Fibroblast of pulmonary artery (primary cell): ENCODE measurements at regions not wholly inside any gene's neighbourhood (a gene's known extent, or its start where the extent isn't known, plus 50 kb on each side); places are given as distances from the start of the nearest gene placed in this dataset.

Experiments
- DNase-seq: peaks from one replicate; pipeline ENCODE4 v3.0.0-alpha.2; 2010; ENCODE audit warnings: low read depth
- H3K4me3 ChIP-seq: replicated peaks from 2 replicates; pipeline ENCODE4 v1.5.1; 2011; ENCODE audit warnings: low read depth, mild to moderate bottlenecking, control low read depth, low read length, moderate library complexity
- TF ChIP-seq, protein P1 (sequence below): IDR thresholded peaks from 2 replicates; pipeline ENCODE4 v1.5.1; 2011; ENCODE audit warnings: mild to moderate bottlenecking, control low read depth, low read length, inconsistent platforms; ENCODE audit errors: missing control alignments

DNA sequence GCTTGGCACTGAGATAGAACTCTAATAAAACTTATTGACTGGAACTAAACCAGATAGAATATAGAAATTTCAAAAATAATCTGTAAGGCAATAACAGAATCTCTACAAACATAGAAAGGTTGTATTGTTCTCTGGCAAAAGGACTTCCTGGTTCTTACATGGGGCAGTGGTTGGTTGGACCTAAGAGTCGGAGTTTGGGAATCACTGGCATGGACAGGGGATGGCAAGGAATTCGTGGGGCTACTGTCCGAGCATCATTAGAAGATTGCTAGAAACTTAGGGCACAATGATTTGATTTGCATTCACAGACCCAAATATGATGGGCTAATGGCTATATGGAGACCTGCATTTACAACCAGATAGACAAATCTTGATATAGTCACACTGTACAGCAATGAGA lies 103.8 kb upstream of the GOT2 start:
- no peak for DNase-seq
- TF ChIP-seq, protein P1, sequence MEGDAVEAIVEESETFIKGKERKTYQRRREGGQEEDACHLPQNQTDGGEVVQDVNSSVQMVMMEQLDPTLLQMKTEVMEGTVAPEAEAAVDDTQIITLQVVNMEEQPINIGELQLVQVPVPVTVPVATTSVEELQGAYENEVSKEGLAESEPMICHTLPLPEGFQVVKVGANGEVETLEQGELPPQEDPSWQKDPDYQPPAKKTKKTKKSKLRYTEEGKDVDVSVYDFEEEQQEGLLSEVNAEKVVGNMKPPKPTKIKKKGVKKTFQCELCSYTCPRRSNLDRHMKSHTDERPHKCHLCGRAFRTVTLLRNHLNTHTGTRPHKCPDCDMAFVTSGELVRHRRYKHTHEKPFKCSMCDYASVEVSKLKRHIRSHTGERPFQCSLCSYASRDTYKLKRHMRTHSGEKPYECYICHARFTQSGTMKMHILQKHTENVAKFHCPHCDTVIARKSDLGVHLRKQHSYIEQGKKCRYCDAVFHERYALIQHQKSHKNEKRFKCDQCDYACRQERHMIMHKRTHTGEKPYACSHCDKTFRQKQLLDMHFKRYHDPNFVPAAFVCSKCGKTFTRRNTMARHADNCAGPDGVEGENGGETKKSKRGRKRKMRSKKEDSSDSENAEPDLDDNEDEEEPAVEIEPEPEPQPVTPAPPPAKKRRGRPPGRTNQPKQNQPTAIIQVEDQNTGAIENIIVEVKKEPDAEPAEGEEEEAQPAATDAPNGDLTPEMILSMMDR, result no peak
- H3K4me3 ChIP-seq, result no peak overlapping the region

GRCh38 chr16:58836427-58836826 lies 102.3 kb upstream of the GOT2 start:
- no peak overlapping the region for H3K4me3 ChIP-seq
- no peak for DNase-seq
- TF ChIP-seq, protein P1, result no peak

DNA sequence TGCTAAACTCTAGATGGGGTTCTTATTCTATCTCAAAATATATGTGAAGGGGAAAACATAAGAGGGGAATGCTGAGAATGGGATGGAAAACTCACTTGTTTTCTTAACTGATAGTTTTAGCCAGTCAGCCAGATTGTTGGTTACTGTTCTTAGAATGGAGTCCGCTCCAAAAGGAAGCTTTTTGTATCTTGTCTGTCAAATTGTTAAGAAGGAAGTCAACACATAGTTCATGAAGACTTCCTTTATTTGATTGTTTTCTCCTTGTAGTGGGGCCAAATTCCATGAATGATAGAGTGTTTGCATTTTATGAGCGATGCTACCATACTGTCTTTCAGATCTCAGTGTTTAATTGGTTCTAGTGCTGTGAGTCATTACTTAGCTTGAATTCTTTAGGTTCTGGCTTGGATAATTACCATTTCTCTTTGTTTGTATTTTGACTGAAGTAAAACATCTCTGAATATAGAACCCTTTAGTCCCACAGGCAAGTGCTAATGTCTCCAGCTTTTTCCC lies 98.3 kb upstream of the GOT2 start:
- no peak for DNase-seq
- H3K4me3 ChIP-seq, result no peak overlapping the region
- TF ChIP-seq, protein P1, result no peak

DNA sequence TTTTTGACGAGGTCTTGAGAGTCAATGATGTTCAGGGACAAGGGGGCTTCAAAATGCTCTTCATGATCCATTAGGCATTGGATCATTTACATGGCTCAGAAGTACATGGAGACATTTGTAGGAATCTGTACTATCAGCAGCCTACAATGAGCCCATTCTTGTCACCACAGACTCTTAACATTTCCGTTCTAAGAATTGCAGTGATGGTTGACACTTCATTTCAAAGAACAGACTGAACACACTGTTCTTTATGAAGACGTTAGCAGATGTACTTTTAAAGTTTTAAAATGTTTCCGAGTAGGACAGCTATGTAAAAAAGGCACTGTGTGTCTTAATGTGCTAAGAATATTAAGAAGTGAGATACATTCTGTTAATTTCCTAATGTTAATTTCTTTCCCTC lies 97.3 kb upstream of the GOT2 start:
- TF ChIP-seq, protein P1, result no peak

GRCh38 chr16:58828901-58829545 lies 94.9 kb upstream of the GOT2 start:
- DNase-seq, result peak; percentile 3
- TF ChIP-seq, protein P1, result no peak
- no peak overlapping the region for H3K4me3 ChIP-seq

More for the DNA sequence above, 97.3 kb upstream of the GOT2 start:
- no peak for DNase-seq
- H3K4me3 ChIP-seq, result no peak overlapping the region

GRCh38 chr16:58824201-58824600 lies 90.1 kb upstream of the GOT2 start:
- TF ChIP-seq, protein P1, result no peak
- no peak overlapping the region for H3K4me3 ChIP-seq
- DNase-seq, result no peak

- DNase-seq, result no peak
- TF ChIP-seq, protein P1, result no peak
- no peak overlapping the region for H3K4me3 ChIP-seq
Measured at GRCh38 chr16:58821886-58822285, 87.8 kb upstream of the GOT2 start.
